ENCODE measurements at regions not wholly inside any gene's neighbourhood (a gene's known extent, or its start where the extent isn't known, plus 50 kb on each side); places are given as distances from the start of the nearest gene placed in this dataset.

DNA sequence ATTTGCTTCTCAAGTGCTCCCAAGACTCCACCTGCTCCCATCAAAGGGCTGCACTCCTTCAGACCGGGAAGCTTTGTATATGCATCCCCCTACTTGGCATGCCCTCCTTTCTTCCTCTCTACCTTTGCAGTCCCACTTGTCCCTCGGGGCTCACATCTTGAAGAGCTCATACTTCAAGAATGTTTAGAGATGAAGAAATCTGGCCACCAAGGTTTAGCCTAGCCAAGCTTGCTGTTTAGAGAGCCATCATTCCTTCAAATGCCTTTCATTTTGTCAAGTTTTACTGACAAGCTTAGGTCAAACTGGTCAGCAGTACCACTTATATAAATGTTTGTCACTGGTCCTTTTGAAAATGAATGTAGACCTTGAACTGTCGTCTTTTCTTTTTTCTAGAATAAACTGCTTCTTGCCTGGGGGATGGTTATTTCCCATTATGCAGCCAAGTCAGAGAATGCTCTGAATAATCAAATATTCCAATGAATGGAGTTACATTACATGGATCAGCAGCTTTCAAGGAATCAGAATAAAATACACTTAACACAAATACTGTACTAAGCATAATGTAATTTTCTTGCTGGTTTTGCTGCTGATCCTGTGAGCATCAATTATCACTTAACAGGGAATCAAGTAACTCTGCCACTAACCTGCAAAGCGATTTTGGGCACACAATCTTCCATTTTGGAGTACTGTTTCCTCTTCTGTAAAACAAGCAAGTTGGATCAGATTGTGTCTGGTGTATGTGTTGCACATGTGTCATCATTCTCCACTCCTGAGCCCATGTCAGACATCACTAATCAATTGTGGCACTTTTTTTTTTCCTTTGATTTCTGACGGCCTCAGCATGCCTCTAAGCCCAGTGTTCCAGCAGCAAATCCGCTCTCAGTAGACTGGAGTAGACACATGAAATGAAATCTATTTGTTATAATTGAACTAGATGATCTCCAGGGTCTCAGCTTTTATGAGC, 357.9 kb downstream of the PTEN start:
- TF ChIP-seq CTCF (IDR thresholded peaks at IDR 0.05; ENCODE audit: low read depth, low read length) (no peak), EZH2phosphoT487 (IDR thresholded peaks at IDR 0.05; ENCODE audit: low read depth) (no peak)
